RWPE1 (cell line): ENCODE measurements at regions not wholly inside any gene's neighbourhood (a gene's known extent, or its start where the extent isn't known, plus 50 kb on each side); places are given as distances from the start of the nearest gene placed in this dataset.

Source experiments
- CTCF ChIA-PET: fragments of 350-600 bp; sonication (Branson Sonifier 250); formaldehyde crosslinking; extraction: SDS; loops from one replicate; lab custom pipeline; 2021; lab: Yijun Ruan, JAX
- POLR2A ChIA-PET: fragments of 400-600 bp; formaldehyde crosslinking; extraction: SDS; loops from one replicate; lab custom pipeline; 2020; ENCODE audit warnings: antibody characterized with exemption; ENCODE audit not compliant: low non-redundant PET; lab: Yijun Ruan, JAX
- DNase-seq: peaks from one replicate; pipeline ENCODE4 v3.0.0; 2012; ENCODE audit warnings: low spot score
- H3K27ac ChIP-seq: fragments of 450-650 bp; 2 replicates; pipeline ENCODE4 v1.5.1; 2017
- TF ChIP-seq, protein P1 (sequence below): fragments of 450-650 bp; conservative IDR thresholded peaks from 2 replicates; pipeline ENCODE4 v1.5.1; 2017; ENCODE audit warnings: low read depth, mild to moderate bottlenecking

DNA sequence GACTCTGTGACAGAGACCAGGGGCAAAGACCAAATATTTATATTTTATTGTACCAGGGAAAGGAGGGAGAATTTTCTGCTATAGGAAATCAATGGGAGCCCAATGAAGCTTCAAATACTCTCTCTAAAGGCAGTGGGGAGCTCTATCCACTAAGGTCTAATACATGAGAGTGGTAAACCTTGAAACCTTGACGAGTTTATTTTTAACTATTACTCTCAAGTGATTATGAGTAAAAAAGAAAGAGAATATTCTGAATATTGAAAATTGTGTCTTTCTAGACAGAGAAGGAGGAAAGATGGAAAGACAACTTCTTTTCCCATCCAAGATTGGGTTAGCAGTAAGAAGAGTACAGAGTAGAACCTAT lies 1722.1 kb upstream of the SEL1L start:
- TF ChIP-seq, protein P1, sequence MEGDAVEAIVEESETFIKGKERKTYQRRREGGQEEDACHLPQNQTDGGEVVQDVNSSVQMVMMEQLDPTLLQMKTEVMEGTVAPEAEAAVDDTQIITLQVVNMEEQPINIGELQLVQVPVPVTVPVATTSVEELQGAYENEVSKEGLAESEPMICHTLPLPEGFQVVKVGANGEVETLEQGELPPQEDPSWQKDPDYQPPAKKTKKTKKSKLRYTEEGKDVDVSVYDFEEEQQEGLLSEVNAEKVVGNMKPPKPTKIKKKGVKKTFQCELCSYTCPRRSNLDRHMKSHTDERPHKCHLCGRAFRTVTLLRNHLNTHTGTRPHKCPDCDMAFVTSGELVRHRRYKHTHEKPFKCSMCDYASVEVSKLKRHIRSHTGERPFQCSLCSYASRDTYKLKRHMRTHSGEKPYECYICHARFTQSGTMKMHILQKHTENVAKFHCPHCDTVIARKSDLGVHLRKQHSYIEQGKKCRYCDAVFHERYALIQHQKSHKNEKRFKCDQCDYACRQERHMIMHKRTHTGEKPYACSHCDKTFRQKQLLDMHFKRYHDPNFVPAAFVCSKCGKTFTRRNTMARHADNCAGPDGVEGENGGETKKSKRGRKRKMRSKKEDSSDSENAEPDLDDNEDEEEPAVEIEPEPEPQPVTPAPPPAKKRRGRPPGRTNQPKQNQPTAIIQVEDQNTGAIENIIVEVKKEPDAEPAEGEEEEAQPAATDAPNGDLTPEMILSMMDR, result no peak
- CTCF ChIA-PET, result no interaction called here
- H3K27ac ChIP-seq, result no peak overlapping the region
- no peak for DNase-seq
- POLR2A ChIA-PET, result no interaction called here

DNA sequence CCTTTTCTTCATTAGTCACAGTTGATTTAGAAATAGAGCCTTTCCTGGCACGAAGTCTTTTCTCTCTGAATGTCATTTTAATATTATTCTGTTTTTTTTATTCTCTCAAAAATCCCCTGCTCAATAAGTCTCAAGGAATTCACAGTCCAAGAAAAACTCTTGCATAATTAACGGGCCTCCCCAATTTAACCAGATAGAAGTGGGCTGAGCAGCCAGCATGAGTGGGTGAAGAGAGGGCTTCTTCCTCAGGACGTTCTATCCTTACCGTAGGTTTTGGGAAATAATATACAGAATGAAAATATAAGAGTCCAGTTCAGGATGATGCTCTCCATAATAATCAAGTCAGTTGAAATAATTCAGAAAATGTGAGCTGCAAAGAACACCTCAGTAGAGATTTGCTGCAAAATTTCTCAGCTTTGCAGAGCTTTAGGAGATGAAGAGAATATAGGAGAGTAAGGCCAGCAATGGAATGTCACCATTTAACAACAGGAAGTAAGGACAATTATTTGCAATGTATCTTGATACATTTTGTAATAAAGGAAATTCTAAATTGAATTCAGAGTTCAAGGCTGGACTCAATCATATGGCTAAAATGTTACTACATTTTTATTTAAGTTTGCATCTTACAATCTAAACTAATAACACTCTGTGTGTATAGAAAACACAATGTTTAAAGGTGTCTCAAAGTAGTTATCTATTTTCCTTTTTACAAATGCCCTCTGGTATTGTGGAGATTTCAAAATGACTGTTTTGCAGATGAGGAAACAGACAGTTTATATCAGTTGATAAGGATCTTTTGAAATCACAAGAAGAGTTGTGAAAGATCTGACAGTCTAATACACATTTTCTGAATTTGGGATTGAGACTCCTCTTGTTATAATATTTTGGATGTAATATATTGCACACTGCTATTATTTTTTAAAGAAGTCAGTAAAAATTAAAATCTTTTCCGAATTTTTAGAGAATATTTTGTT lies 1724.1 kb upstream of the SEL1L start:
- no peak overlapping the region for H3K27ac ChIP-seq
- POLR2A ChIA-PET, result no interaction called here
- CTCF ChIA-PET, result interaction anchor here (0.6 kb wide), 1 partner anchor 777 kb away, joined by 3 read pairs; no protein-coding TSS in a partner anchor
- DNase-seq, result no peak
- TF ChIP-seq, protein P1, result no peak

DNA sequence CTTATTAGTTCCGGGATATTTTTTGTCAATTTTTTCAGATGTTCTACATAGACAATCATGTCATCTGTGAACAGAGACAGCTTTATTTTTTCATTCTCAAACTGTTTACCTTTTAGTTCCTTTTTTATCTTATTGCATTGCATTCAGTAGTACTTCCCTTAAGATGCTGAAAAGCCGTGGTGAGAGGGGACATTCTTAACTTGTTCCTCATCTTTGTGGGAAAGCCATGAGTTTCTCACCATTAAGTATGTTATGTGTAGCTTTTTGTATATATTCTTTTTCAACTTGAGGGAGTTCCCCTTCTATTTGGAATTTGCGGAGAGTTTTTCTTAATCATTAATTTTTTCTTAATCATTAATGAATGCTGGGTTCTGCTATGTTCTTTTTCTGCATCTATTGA lies 1727.1 kb upstream of the SEL1L start:
- POLR2A ChIA-PET, result no interaction called here
- no peak for DNase-seq
- no peak overlapping the region for H3K27ac ChIP-seq
- CTCF ChIA-PET, result no interaction called here
- TF ChIP-seq, protein P1, result no peak

DNA sequence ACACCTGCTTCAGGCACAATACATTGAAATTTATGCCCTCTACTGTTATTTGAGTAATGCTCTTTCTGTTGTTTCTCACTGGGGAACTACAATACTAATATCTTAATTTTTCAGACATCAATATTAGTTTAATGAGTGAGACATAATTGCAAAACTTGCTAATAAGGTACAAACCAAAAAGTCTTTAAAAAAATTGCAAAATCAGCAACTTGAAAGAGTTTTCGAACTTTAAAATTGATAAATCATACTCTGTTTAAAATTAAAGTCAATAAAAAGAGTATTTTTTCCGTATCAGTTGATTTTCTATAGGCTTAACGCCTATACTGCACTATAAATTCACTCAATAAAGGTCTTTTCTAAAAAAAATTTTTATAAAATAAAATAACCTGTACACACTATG lies 1735.9 kb upstream of the SEL1L start:
- ChIA-PET POLR2A (no interaction called here), CTCF (no interaction called here)
- DNase-seq, result no peak
- TF ChIP-seq, protein P1, result no peak
- no peak overlapping the region for H3K27ac ChIP-seq

DNA sequence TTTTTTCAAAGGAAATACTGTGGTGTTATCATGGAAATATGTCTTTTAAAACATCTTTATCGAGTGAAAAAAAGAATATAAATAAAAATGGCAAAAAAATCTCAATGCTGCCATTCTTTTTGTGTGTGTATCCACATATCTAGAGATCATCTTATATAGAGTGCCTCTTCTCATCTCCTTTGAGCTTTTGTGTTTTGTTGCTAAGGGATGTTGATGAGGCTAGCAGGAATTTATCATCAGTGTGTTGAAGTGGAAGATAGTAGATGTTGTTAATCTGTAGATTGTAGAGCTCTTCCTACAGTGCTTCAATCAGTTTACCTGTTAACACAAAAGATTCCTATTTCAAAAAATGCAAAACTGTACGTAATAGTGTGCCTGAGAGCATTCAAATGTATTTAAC lies 1738.0 kb upstream of the SEL1L start:
- DNase-seq, result no peak
- POLR2A ChIA-PET, result no interaction called here
- H3K27ac ChIP-seq, result no peak overlapping the region
- TF ChIP-seq, protein P1, result no peak
- CTCF ChIA-PET, result no interaction called here

DNA sequence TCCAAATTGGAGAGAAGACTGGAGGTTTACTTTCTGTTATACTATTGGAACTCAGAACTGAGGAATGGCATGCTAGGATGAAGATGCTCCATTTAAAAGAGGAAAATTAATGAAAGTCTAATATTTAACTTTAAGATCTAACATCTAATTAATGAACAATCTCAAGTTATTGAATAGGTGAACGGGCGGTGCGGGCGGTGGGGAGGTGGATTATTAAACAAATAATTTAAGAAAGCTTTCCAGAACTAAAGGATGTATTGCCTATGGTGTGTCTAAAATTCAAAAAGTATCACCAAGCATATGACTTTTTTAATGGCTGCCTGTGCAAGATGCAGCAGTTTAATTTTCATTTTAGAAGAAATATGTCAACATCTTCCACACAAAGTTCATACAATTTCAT lies 1747.1 kb upstream of the SEL1L start:
- H3K27ac ChIP-seq, result no peak overlapping the region
- DNase-seq, result no peak
- TF ChIP-seq, protein P1, result no peak
- POLR2A ChIA-PET, result no interaction called here
- CTCF ChIA-PET, result no interaction called here
